B cell (primary cell): ENCODE measurements at regions not wholly inside any gene's neighbourhood (a gene's known extent, or its start where the extent isn't known, plus 50 kb on each side); places are given as distances from the start of the nearest gene placed in this dataset.

Experiments used
- ATAC-seq: fragments of 200-7000 bp; cut with Tn5 transposase; one replicate; pipeline ENCODE4 v1.10.0; 2021; ENCODE audit warnings: low read depth, mild to moderate bottlenecking, moderate number of reproducible peaks, moderate library complexity
- CTCF ChIA-PET: fragments of 350-600 bp; sonication (Branson Sonifier 250); formaldehyde crosslinking; loops from one replicate; lab custom pipeline; 2021; ENCODE audit warnings: antibody characterized with exemption, inconsistent platforms; lab: Charles Lee
- POLR2A ChIA-PET: fragments of 350-600 bp; sonication (Branson Sonifier 250); formaldehyde crosslinking; loops from one replicate; lab custom pipeline; 2021; ENCODE audit warnings: antibody characterized with exemption; lab: Charles Lee
- DNase-seq: peaks from one replicate; pipeline ENCODE4 v3.0.0; 2013
- H2AFZ ChIP-seq: 2 replicates; pipeline ENCODE4 v1.6.1; 2012; ENCODE audit warnings: mild to moderate bottlenecking, low read depth, low read length; ENCODE audit not compliant: insufficient read depth, poor library complexity, severe bottlenecking
- H3K27ac ChIP-seq, 2 donors: 1 replicate in 1 of 2; 2 replicates in 1 of 2; pipeline ENCODE4 v1.5.1; 2012 to 2013; ENCODE audit warnings: low read length in 2 of 2, mild to moderate bottlenecking in 2 of 2, moderate library complexity in 1 of 2
- H3K27me3 ChIP-seq, 4 experiments: fragments of 200-600 bp in 1 of 4; sonication (generic) in 1 of 4; replicated peaks in 1 of 4; 1 replicate in 2 of 4; 2 replicates in 2 of 4; pipeline versions ENCODE4 v1.6.1 to v1.7.0; 2013 to 2016; ENCODE audit warnings: low read length in 3 of 4, mild to moderate bottlenecking in 2 of 4, mixed read lengths in 1 of 4, moderate library complexity in 1 of 4; ENCODE audit not compliant: insufficient read depth in 4 of 4, control insufficient read depth in 3 of 4; ENCODE audit errors: control extremely low read depth in 1 of 4
- H3K36me3 ChIP-seq, 2 experiments: replicated peaks in 1 of 2; 1 replicate in 1 of 2; 2 replicates in 1 of 2; pipeline versions ENCODE4 v1.6.1 to v1.7.1; 2013; ENCODE audit warnings: low read length in 1 of 2; ENCODE audit not compliant: insufficient read depth in 2 of 2, control insufficient read depth in 1 of 2; ENCODE audit errors: control extremely low read depth in 1 of 2, extremely low read depth in 1 of 2
- H3K4me1 ChIP-seq, 2 donors: fragments of 200-600 bp in 1 of 2; sonication (generic) in 1 of 2; 1 replicate in 1 of 2; 2 replicates in 1 of 2; pipeline versions ENCODE4 v1.5.1 to v1.6.1; 2013 to 2017; ENCODE audit warnings: low read length in 2 of 2; ENCODE audit not compliant: control insufficient read depth in 2 of 2, insufficient read depth in 2 of 2
- H3K4me2 ChIP-seq: replicated peaks from 2 replicates; pipeline ENCODE3; 2012; ENCODE audit warnings: mild to moderate bottlenecking, low read depth, low read length; ENCODE audit not compliant: poor library complexity, severe bottlenecking
- H3K4me3 ChIP-seq, 5 experiments: fragments of 200-600 bp in 1 of 5; sonication (generic) in 1 of 5; 1 replicate in 3 of 5; 2 replicates in 2 of 5; pipeline versions ENCODE4 v1.5.1 to v1.7.0; 2011 to 2016; ENCODE audit warnings: low read length in 4 of 5, mild to moderate bottlenecking in 4 of 5, low read depth in 2 of 5, control low read depth in 1 of 5, moderate library complexity in 1 of 5; ENCODE audit not compliant: insufficient read depth in 1 of 5; ENCODE audit errors: control extremely low read depth in 1 of 5, extremely low read depth in 1 of 5
- H3K79me2 ChIP-seq: fragments of 200-600 bp; sonication (generic); one replicate; pipeline ENCODE4 v1.6.0; 2016; ENCODE audit warnings: low read length; ENCODE audit not compliant: control insufficient read depth, insufficient read depth
- H3K9ac ChIP-seq: fragments of 200-600 bp; sonication (generic); 2 replicates; pipeline ENCODE4 v1.6.1; 2017; ENCODE audit warnings: mild to moderate bottlenecking, low read length, moderate library complexity
- H3K9me3 ChIP-seq, 3 donors: one replicate each; pipeline versions ENCODE4 v1.6.1 to v1.7.1; 2013; ENCODE audit warnings: low read length in 2 of 3; ENCODE audit not compliant: control insufficient read depth in 2 of 3, insufficient read depth in 1 of 3; ENCODE audit errors: control extremely low read depth in 1 of 3
- H4K20me1 ChIP-seq: 2 replicates; pipeline ENCODE4 v1.6.0; 2012; ENCODE audit warnings: mild to moderate bottlenecking, low read length; ENCODE audit not compliant: insufficient read depth, control insufficient read depth, poor library complexity, severe bottlenecking
- H3K27ac Mint-ChIP-seq: one replicate; pipeline ENCODE4 v1.8.0; 2021; ENCODE audit warnings: mixed read lengths
- H3K27me3 Mint-ChIP-seq: one replicate; pipeline ENCODE4 v1.8.0; 2021; ENCODE audit warnings: mixed read lengths
- H3K4me1 Mint-ChIP-seq: one replicate; pipeline ENCODE4 v1.8.0; 2021; ENCODE audit warnings: mixed read lengths
- H3K4me3 Mint-ChIP-seq: one replicate; pipeline ENCODE4 v1.8.0; 2021; ENCODE audit warnings: mixed read lengths
- H3K9me3 Mint-ChIP-seq: one replicate; pipeline ENCODE4 v1.8.0; 2022; ENCODE audit warnings: mixed read lengths; ENCODE audit not compliant: insufficient read depth
- EZH2 ChIP-seq: IDR thresholded peaks from 2 replicates; pipeline ENCODE4 v1.6.1; 2012; ENCODE audit warnings: borderline replicate concordance, low read depth, mild to moderate bottlenecking, moderate library complexity, low read length; ENCODE audit not compliant: insufficient read depth, poor library complexity, severe bottlenecking
- WGBS: methylation state at CpG from one replicate; pipeline ENCODE4 v1.1.5; 2013; ENCODE audit warnings: missing lambda C conversion rate; ENCODE audit not compliant: insufficient coverage; 5-methylcytosine and 5-hydroxymethylcytosine counted together
- intact Hi-C: fragments of 100-400 bp; cut with micrococcal nuclease; formaldehyde crosslinking; loops from one replicate; pipeline ENCODE4 v1.10.0; 2022
- TF ChIP-seq, protein P1 (sequence below): fragments of 200-600 bp; IDR thresholded peaks from one replicate; pipeline ENCODE4 v1.8.0; 2022; ENCODE audit warnings: antibody characterized with exemption, mild to moderate bottlenecking

GRCh38 chr9:27701587-27701986 is 128.3 kb upstream of the C9orf72 start:
- Histone ChIP-seq H2AFZ (no peak overlapping the region), H3K79me2 (no peaks in the 10 kb centered on the region), H3K27me3 (no peaks in the 10 kb centered on the region), H3K4me3 (no peak overlapping the region), H3K36me3 (no peaks in the 10 kb centered on the region), H4K20me1 (no peaks in the 10 kb centered on the region), H3K27ac (no peak overlapping the region), H3K4me1 (no peaks in the 10 kb centered on the region), H3K9me3 (no peaks in the 10 kb centered on the region), H3K4me2 (no peak overlapping the region), H3K9ac (no peak overlapping the region)
- ChIA-PET POLR2A (no interaction called here), CTCF (no interaction called here)
- TF ChIP-seq, protein P1, sequence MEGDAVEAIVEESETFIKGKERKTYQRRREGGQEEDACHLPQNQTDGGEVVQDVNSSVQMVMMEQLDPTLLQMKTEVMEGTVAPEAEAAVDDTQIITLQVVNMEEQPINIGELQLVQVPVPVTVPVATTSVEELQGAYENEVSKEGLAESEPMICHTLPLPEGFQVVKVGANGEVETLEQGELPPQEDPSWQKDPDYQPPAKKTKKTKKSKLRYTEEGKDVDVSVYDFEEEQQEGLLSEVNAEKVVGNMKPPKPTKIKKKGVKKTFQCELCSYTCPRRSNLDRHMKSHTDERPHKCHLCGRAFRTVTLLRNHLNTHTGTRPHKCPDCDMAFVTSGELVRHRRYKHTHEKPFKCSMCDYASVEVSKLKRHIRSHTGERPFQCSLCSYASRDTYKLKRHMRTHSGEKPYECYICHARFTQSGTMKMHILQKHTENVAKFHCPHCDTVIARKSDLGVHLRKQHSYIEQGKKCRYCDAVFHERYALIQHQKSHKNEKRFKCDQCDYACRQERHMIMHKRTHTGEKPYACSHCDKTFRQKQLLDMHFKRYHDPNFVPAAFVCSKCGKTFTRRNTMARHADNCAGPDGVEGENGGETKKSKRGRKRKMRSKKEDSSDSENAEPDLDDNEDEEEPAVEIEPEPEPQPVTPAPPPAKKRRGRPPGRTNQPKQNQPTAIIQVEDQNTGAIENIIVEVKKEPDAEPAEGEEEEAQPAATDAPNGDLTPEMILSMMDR, result no peak
- no peak for TF ChIP-seq EZH2
- intact Hi-C loops, result no loop called here
- Mint-ChIP-seq H3K9me3 (no peaks in the 10 kb centered on the region), H3K4me3 (no peak overlapping the region), H3K27ac (no peak overlapping the region), H3K4me1 (no peaks in the 10 kb centered on the region), H3K27me3 (peaks cover 6% of the 10 kb centered on the region)
- DNase-seq, result no peak
- 36% methylated on average over 4 of the region's 7 CpGs for WGBS
- ATAC-seq, result no peak

DNA sequence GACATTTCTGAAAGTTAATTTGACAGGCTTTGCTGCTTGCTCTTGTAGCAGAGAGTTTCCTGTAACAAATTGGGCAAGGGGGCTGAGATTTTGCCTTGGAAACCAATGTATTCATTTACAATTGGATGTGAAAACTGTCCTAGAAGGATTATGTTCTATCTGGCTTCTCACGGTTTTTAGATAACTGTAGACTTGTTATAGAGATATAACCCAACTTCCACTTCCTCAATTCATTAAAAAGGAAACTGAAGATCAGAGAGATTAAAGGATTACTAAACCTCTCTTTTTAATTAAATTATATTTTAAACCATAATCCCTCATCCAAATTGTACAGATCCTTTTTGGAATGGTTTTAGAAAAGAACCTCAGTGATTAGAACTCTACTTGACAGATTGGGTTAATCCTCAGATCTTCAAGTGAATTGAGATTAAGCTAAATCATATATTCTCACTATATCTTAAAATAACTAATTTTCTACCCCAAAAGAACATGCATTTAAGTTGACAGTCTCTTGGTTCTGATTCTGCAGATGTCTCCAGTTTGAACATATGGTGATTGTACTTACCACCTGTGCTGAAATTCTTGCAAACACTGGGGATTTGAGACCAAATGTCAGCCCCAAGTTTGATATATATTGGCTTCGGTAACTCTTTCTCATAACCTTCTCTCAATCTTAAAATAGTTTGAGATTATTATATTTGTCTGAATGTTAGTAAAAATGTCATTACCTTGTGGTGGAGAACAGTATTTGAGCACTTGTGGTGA is 130.1 kb upstream of the C9orf72 start:
- Histone ChIP-seq H3K4me2 (no peak overlapping the region), H4K20me1 (no peaks in the 10 kb centered on the region), H3K4me1 (no peaks in the 10 kb centered on the region), H3K36me3 (no peaks in the 10 kb centered on the region), H3K27me3 (no peaks in the 10 kb centered on the region), H3K27ac (no peak overlapping the region), H3K4me3 (no peak overlapping the region), H3K9ac (no peak overlapping the region), H3K9me3 (no peaks in the 10 kb centered on the region), H2AFZ (no peak overlapping the region), H3K79me2 (no peaks in the 10 kb centered on the region)
- POLR2A ChIA-PET, result no interaction called here
- no CpG with 5 or more reads among the region's 2 CpGs for WGBS
- intact Hi-C loops, result no loop called here
- no peak for ATAC-seq
- CTCF ChIA-PET, result no interaction called here
- Mint-ChIP-seq H3K4me3 (no peak overlapping the region), H3K9me3 (no peaks in the 10 kb centered on the region), H3K27ac (no peak overlapping the region), H3K27me3 (peaks cover 3% of the 10 kb centered on the region), H3K4me1 (no peaks in the 10 kb centered on the region)
- TF ChIP-seq, protein P1, result no peak
- no peak for TF ChIP-seq EZH2
- no peak for DNase-seq
